ENCODE measurements at regions not wholly inside any gene's neighbourhood (a gene's known extent, or its start where the extent isn't known, plus 50 kb on each side); places are given as distances from the start of the nearest gene placed in this dataset.

DNA sequence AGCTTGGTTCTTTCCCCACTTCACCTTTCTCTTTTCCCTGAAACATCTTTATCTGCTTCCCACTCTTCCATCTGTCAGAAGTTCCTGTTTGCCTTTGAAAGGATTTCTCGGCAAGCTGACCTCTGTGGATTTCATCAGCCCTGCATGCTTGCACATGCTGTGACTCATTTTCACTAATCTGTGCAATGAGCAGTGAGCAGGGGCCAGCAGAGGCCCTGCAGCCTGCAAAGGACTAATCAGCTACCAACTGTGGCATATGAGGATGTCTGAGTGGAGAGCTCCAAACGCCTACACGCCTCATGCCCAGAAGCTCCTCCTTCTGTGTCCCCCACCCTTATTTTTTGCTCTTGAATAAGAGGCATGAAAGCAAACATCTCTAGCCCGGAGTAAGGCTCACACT, 333.0 kb upstream of the SEMA6D start:
- no peak for DNase-seq
- Mint-ChIP-seq H3K4me1 (ENCODE audit: low read depth, unreplicated experiment) (no peaks in the 10 kb centered on the region), H3K36me3 (ENCODE audit: insufficient read depth, unreplicated experiment) (no peaks in the 10 kb centered on the region), H3K27ac (ENCODE audit: unreplicated experiment) (no peak overlapping the region), H3K4me3 (ENCODE audit: low read depth, unreplicated experiment) (no peak overlapping the region), H3K9me3 (ENCODE audit: low read depth, unreplicated experiment) (peaks cover 2% of the 10 kb centered on the region), H3K27me3 (ENCODE audit: unreplicated experiment) (no peaks in the 10 kb centered on the region)
- no TSS peak for BruUV-seq (replicated peaks)
- TF ChIP-seq, protein P1, sequence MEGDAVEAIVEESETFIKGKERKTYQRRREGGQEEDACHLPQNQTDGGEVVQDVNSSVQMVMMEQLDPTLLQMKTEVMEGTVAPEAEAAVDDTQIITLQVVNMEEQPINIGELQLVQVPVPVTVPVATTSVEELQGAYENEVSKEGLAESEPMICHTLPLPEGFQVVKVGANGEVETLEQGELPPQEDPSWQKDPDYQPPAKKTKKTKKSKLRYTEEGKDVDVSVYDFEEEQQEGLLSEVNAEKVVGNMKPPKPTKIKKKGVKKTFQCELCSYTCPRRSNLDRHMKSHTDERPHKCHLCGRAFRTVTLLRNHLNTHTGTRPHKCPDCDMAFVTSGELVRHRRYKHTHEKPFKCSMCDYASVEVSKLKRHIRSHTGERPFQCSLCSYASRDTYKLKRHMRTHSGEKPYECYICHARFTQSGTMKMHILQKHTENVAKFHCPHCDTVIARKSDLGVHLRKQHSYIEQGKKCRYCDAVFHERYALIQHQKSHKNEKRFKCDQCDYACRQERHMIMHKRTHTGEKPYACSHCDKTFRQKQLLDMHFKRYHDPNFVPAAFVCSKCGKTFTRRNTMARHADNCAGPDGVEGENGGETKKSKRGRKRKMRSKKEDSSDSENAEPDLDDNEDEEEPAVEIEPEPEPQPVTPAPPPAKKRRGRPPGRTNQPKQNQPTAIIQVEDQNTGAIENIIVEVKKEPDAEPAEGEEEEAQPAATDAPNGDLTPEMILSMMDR (IDR thresholded peaks at IDR 0.05; ENCODE audit: unreplicated experiment) = no peak
- intact Hi-C loops (cut with micrococcal nuclease; ENCODE audit: unreplicated experiment) = no loop called here
- CTCF ChIA-PET = interaction anchor here (0.7 kb wide), 1 partner anchor 19 kb away, joined by 3 read pairs; no protein-coding TSS in a partner anchor

DNA sequence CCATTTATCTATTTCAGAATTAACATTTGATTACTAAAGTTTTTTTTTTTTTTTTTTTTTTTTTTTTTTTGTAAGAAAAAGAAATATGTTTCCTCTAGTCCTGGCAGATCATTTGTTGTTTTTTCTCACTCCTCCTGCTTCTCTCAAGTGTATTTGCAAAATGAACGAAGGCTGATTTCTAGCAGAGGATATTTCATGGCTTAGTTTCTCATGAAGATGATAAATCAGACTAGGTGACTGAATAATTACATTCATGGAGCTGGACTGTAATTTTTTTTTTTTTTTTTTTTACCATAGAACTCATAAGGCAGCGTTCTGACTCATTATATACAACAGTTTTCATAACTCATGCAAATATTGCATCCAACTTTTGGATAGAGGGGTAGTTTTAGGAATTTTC, 332.5 kb upstream of the SEMA6D start:
- no peak overlapping the region for H3K27ac Mint-ChIP-seq (ENCODE audit: unreplicated experiment)
- no peak for DNase-seq
- H3K9me3 Mint-ChIP-seq (ENCODE audit: low read depth, unreplicated experiment) = peaks cover 2% of the 10 kb centered on the region
- H3K36me3 Mint-ChIP-seq (ENCODE audit: insufficient read depth, unreplicated experiment) = no peaks in the 10 kb centered on the region
- H3K27me3 Mint-ChIP-seq (ENCODE audit: unreplicated experiment) = no peaks in the 10 kb centered on the region
- CTCF ChIA-PET = interaction anchor here (0.7 kb wide), 1 partner anchor 19 kb away, joined by 3 read pairs; no protein-coding TSS in a partner anchor
- TF ChIP-seq, protein P1 (IDR thresholded peaks at IDR 0.05; ENCODE audit: unreplicated experiment) = no peak
- intact Hi-C loops (cut with micrococcal nuclease; ENCODE audit: unreplicated experiment) = no loop called here
- BruUV-seq (replicated peaks) = no TSS peak
- no peak overlapping the region for H3K4me3 Mint-ChIP-seq (ENCODE audit: low read depth, unreplicated experiment)
- H3K4me1 Mint-ChIP-seq (ENCODE audit: low read depth, unreplicated experiment) = no peaks in the 10 kb centered on the region

DNA sequence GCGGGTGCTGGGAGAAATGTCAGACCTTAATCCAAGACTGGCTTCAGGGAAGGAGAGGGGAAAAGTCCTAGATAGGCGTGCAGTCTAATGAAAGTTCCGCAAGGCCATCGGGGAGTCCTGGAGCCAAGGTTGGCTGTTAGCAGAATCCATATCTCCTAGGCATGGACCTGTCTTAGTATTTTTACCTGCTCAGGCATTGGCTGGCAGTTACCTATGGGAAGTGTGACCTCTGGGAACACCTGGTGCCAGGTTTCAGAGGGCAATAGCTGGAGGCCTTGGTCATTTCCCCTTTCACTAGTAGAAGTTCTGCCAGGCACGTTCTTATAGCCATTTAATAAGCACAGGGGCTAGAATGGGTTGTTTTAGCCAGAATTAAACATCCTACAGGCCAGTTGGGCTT, 330.8 kb upstream of the SEMA6D start:
- Mint-ChIP-seq H3K27ac (ENCODE audit: unreplicated experiment) (no peak overlapping the region), H3K4me1 (ENCODE audit: low read depth, unreplicated experiment) (no peaks in the 10 kb centered on the region), H3K4me3 (ENCODE audit: low read depth, unreplicated experiment) (no peak overlapping the region), H3K9me3 (ENCODE audit: low read depth, unreplicated experiment) (peaks cover 2% of the 10 kb centered on the region), H3K27me3 (ENCODE audit: unreplicated experiment) (no peaks in the 10 kb centered on the region), H3K36me3 (ENCODE audit: insufficient read depth, unreplicated experiment) (no peaks in the 10 kb centered on the region)
- DNase-seq = no peak
- CTCF ChIA-PET = no interaction called here
- TF ChIP-seq, protein P1 (IDR thresholded peaks at IDR 0.05; ENCODE audit: unreplicated experiment) = no peak
- intact Hi-C loops (cut with micrococcal nuclease; ENCODE audit: unreplicated experiment) = no loop called here
- no TSS peak for BruUV-seq (replicated peaks)

DNA sequence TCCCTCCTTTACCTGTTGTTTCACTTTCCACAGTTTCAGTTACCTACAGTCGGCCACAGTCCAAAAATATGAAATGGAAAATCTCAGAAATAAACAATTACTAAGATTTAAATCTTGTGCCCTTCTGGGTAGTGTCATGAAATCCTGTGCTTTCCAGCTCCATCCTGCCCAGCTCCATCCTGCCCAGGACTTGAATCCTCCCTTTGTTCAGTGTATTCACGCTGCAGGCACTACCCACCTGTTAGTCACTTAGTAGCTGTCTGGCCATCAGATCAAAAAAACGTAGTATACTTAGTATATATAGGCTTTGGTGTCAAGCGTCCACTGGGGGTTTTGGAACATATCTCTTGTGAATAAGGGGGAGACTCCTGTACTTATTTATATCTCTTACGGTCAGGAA, 329.0 kb upstream of the SEMA6D start:
- Mint-ChIP-seq H3K4me1 (ENCODE audit: low read depth, unreplicated experiment) (no peaks in the 10 kb centered on the region), H3K4me3 (ENCODE audit: low read depth, unreplicated experiment) (no peak overlapping the region), H3K27ac (ENCODE audit: unreplicated experiment) (no peak overlapping the region), H3K27me3 (ENCODE audit: unreplicated experiment) (no peaks in the 10 kb centered on the region), H3K36me3 (ENCODE audit: insufficient read depth, unreplicated experiment) (no peaks in the 10 kb centered on the region), H3K9me3 (ENCODE audit: low read depth, unreplicated experiment) (peaks cover 2% of the 10 kb centered on the region)
- BruUV-seq (replicated peaks) = no TSS peak
- intact Hi-C loops (cut with micrococcal nuclease; ENCODE audit: unreplicated experiment) = no loop called here
- DNase-seq = no peak
- CTCF ChIA-PET = no interaction called here
- TF ChIP-seq, protein P1 (IDR thresholded peaks at IDR 0.05; ENCODE audit: unreplicated experiment) = no peak
